HPDE6-E6E7 (cell line): ENCODE measurements at regions not wholly inside any gene's neighbourhood (a gene's known extent, or its start where the extent isn't known, plus 50 kb on each side); places are given as distances from the start of the nearest gene placed in this dataset.

Experiments
- DNase-seq: peaks from one replicate; pipeline ENCODE4 v3.0.0; 2011; ENCODE audit warnings: missing footprints; ENCODE audit errors: extremely low spot score

GRCh38 chr16:5668553-5668952 lies 571.0 kb upstream of the EEF2KMT start:
- DNase-seq: no peak

DNA sequence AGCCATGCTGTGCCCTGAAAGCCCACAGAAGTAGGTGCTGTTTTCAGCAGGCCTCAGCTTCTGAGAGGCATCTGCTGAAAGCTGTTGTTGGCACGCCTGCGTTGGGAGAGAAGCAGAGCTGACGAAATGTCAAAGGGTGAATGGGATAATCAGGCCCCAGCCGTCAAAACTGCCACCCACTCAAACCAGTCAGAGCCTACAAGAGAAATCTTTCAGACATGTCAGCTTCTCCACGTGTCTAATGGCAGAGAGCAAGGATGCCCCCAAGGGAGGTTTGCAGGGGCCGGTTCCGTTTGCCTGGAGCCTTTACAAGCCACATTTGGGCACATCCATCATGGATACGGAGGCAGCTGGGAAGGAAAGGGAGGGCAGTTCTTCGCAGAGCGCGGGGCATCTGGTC lies 568.2 kb upstream of the EEF2KMT start:
- DNase-seq: no peak

- DNase-seq: no peak
Measured at GRCh38 chr16:5653789-5654188, 556.2 kb upstream of the EEF2KMT start.

DNA sequence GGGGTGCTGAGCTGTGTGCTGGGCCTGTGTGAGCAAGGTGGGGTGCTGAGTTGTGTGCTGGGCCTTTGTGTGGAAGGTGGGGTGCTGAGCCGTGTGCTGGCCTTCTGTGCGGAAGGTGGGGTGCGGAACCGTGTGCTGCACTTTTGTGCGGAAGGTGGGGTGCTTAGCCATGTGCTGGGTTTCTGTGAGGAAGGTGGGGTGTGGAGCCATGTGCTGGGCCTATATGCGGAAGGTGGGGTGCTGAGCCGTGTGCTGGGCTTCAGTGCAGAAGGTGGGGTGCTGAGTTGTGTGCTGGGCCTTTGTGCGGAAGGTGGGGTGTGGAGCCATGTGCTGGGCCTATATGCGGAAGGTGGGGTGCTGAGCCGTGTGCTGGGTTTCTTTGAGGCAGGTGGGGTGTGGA lies 555.4 kb upstream of the EEF2KMT start:
- no peak for DNase-seq

GRCh38 chr16:5649762-5650743 lies 552.5 kb upstream of the EEF2KMT start:
- DNase-seq: no peak

DNA sequence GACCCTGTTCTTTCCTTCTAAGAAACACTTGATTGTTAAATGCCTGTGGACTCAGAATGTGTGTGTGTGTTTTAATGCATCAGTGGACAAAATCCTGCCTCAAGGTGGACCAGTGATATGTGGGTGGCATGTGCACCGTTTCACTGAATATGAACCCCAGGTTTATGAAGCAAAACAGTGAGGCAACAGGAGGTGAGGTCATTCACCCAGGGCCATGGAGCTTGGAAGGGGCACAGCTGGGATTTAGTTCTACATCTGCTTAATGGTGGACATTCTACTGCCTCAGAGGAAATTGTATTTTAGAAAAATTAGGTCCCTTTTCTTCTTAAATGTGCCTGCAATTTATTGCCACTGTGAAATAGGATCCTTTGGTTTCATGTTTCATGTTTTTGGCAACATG lies 549.5 kb upstream of the EEF2KMT start:
- no peak for DNase-seq

DNA sequence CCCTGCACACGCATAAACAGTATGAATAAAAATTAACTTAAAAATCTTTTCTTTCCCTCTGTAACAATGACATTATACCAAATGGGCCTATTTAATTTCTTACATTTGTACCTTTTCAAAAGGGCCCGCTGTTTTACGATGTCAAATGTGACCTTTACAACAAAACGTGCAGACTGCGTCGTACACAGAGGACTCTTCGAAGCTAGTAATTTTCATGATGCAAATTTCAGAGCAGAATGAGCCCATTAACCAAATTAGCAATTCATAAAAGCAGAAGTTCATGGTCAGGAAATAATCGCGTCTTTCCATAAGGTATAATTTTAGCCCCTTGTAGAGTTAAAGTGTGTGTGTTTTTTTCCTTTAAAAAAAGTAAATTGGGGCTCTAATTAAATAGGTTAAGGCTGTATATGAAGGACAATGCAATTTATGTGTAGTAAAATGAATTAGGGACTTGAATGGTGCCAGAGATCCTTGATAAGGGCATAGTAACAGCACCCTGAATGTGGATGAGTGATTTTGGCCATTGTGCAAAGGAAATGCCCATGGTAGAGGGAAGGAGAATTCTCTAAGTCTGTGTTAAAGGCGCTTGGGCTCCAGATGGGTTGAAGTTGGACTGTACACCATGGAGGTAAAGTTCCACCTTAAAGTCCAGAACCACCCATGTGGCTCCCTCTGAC lies 546.4 kb upstream of the EEF2KMT start:
- DNase-seq: no peak

GRCh38 chr16:5642436-5642835 lies 544.8 kb upstream of the EEF2KMT start:
- DNase-seq: no peak

DNA sequence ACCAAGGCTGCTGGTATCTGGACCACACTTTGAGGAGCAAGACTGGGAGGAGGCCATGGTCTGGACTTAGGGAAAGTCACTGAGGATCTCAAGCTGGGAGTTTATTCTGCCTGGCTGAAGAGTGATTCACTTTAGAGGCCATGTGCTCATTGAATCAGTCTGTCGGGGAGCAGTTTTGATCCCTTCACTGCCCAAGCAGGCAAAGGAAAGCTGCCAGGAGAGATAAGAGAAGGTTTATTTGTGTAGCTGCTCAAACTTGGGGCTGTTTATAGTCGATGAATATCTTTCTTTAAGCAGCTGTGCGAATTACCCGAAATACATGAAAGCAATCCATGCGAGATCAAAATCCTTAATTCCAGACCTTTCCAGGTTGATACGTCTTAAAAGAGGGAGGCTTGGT lies 544.4 kb upstream of the EEF2KMT start:
- DNase-seq: no peak

- DNase-seq: no peak
Measured at GRCh38 chr16:5640883-5641282, 543.3 kb upstream of the EEF2KMT start.

- no peak for DNase-seq
Measured at GRCh38 chr16:5639531-5639930, 541.9 kb upstream of the EEF2KMT start.

DNA sequence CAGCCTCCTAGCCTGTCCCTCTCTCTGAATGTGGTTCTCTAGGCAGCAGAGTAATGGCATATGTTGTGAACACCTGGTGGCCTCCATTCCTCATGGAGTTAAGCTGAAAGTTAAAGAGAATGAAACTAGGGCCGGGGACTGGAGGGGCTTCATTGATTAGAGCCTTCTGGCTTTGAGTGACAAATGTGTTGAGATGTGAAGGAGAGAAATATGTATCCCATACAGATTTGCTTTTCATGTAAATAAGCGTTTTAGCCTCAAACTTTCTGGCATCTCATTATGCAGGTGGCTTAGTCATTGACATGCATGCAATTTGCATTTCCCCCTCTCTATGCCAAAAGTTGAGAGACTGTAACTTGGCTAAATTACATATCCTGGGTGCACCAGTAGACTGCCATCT lies 537.7 kb upstream of the EEF2KMT start:
- DNase-seq: no peak

- DNase-seq: no peak
Measured at GRCh38 chr16:5634666-5635180, 537.1 kb upstream of the EEF2KMT start.

GRCh38 chr16:5633845-5634440 lies 536.3 kb upstream of the EEF2KMT start:
- DNase-seq: no peak

DNA sequence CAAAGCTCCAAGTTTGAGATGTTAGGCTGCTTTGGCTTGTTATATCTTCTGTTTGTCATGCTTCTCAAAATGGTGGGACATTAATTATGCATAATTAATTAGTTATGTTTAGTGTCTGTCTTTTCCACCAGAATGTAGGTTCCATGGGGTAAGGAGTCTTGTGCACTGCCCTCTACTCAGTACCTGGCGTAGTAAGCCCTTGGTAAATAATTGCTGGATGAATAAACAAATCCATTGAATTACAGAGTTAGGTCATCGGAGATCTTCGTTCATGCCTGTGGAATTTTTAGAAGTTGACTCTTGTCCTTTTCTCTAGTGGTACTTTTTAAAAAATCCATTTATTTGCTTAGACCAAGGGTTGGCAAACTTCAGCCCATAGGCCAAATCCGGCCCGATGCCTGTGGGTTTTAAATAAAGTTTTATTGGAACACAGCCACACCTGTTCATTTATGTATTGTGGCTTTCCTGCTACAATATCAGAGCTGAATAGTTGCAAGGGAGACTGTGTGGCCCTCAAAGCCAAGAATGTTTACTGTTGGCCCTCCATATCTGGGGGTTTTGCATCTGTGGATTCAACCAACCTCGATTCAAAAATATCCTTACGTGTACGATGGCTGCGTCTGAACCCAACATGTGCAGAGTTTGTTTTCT lies 524.8 kb upstream of the EEF2KMT start:
- DNase-seq: no peak

GRCh38 chr16:5621826-5622225 lies 524.2 kb upstream of the EEF2KMT start:
- DNase-seq: no peak

- no peak for DNase-seq
Measured at GRCh38 chr16:5619304-5619703, 521.7 kb upstream of the EEF2KMT start.

DNA sequence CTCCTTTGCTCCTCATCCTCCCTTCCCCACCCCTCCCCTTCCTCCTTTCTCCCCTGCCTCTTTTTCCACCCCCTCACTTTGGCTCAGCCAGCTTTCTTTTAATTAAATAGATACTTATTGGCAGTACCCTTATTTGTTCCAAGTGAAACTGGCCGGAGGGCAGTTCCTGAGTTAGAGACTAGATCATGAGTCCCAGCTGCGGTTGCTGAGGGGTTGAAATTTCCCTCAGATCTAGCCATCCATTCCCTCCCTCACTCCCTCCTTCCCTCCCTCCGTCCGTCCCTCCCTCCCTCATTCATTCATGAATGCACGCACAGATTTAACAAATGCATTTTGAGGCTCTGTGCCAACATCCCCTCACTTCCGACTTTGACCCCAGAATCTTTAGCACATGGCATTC lies 519.2 kb upstream of the EEF2KMT start:
- no peak for DNase-seq

- DNase-seq: no peak
Measured at GRCh38 chr16:5615868-5616642, 518.5 kb upstream of the EEF2KMT start.

DNA sequence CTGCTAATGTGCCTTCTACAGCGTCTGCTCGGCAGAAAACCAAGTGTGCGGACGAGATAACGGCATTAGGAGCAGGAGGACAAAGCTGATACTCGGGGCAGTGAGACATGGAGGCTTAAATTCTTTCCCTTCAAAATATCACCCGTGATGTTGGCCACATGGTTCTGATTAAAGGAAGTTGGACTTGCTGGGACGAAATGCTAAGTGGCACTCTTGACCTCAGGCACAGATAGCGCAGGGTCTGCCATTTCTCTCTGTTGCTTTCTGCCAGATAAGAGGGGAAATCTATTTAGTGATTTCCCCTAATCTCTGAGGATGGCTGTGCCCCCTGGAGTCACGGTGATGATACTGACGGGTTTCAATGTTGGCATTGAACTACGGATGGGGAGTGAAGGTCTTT lies 509.6 kb upstream of the EEF2KMT start:
- DNase-seq: no peak

DNA sequence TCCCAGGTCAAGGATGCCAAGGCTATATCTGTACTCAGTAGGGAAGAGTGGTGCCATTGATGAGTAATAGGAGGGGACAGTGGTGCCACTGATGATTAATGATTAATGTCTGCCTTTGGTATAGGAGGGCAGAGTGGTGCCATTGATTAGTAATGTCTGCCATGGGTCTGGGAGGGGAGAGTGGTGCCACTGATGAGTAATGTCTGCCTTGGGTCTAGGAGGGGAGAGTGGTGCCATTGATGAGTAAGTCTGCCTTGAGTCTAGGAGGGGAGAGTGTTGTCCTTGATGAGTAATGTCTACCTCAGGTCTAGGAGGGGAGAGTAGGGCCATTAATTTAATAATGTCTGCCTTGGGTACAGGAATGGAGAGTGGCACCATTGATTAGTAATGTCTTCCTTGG lies 507.8 kb upstream of the EEF2KMT start:
- DNase-seq: no peak
